Stimulated activated CD4-positive, alpha-beta T cell treated with anti-CD3 and anti-CD28 coated beads, TNF-alpha, amount 100 ng/mL, for 1 hour (primary cell): ENCODE measurements at regions not wholly inside any gene's neighbourhood (a gene's known extent, or its start where the extent isn't known, plus 50 kb on each side); places are given as distances from the start of the nearest gene placed in this dataset.
"Not testable (repeated sequence)": the region's sequence is repeated elsewhere in the genome, so short reads cannot be mapped to it uniquely, and the experiment has no call there.

Source experiments
- DNase-seq, 3 donors: peaks; one replicate each; pipeline ENCODE4 v3.0.0-alpha.2; 2020; ENCODE audit warnings: low read depth in 3 of 3, low spot score in 1 of 3

GRCh38 chr3:75241226-75241962 is 422.7 kb upstream of the FRG2C start:
- not testable (repeated sequence) for DNase-seq

GRCh38 chr3:75242012-75242735 is 422.0 kb upstream of the FRG2C start:
- no peak for DNase-seq

GRCh38 chr3:75248974-75249373 is 415.2 kb upstream of the FRG2C start:
- no peak for DNase-seq

GRCh38 chr3:75254685-75255084 is 409.4 kb upstream of the FRG2C start:
- no peak for DNase-seq

- DNase-seq, result not testable (repeated sequence)
Measured at GRCh38 chr3:75258825-75259683, 405.1 kb upstream of the FRG2C start.

- DNase-seq, result not testable (repeated sequence)
Measured at GRCh38 chr3:75260975-75261374, 403.2 kb upstream of the FRG2C start.

- no peak for DNase-seq
Measured at GRCh38 chr3:75262661-75263060, 401.5 kb upstream of the FRG2C start.

GRCh38 chr3:75265897-75266296 is 398.2 kb upstream of the FRG2C start:
- DNase-seq, result no peak

DNA sequence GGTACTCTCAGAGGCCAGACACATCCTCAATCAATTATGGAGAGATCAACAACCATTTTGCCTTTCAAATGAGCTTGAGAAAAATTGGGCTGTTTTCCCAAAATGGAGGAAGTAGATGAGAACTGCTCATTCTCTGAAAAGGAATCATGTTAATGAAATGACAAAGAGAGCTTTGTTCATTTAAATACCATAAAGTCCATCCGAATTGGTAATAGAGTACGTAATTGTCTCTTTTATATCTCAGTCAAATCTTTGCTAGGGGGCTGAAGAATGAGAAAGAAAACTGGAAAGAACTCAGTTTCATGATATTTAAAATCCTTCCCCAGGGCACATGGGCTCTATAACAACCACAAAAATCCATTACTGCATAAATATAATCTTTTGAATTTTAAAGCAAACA is 395.6 kb upstream of the FRG2C start:
- DNase-seq, result not testable (repeated sequence)

DNA sequence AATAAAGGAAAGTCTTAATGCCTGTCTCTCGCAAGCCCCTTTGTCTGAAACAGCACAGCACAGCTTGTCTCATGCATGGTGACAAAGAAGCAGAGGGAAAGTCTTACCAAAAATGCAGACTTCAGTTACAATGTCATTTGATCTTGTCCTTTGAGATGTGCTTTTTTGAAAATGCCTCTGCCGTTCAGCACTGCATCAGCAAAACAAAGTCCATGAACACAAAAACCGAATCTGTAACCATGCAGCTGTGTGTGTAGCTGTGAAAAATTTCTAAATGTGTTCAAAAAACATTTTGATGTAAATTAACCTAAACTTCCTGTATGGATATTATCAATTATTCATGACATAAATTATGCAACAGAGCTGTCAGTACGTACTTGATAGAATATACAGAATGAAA is 391.9 kb upstream of the FRG2C start:
- DNase-seq, result not testable (repeated sequence)

- no peak for DNase-seq
Measured at GRCh38 chr3:75272691-75273090, 391.4 kb upstream of the FRG2C start.

GRCh38 chr3:75285531-75286148 is 378.5 kb upstream of the FRG2C start:
- not testable (repeated sequence) for DNase-seq

GRCh38 chr3:75288972-75289574 is 375.1 kb upstream of the FRG2C start:
- not testable (repeated sequence) for DNase-seq

- no peak for DNase-seq
Measured at GRCh38 chr3:75294124-75294523, 370.0 kb upstream of the FRG2C start.

DNA sequence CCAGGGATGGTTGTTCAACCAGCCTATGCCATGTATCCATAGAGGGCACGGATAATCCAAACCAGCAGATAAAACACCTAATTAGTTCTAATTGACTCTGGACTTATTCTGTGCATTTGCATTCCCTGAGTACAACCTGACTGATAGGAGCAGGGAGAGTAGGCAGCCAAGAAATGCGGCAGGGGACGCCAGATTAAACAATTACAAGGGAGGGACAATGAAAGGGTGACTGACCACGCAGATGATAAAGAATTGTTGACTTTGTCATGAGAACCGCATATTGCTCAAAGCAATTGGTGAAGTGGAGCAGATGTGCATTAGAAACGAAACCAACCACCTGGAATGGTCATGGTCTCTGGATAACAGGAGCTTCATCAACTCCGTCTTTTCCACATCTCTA is 369.1 kb upstream of the FRG2C start:
- DNase-seq, result no peak

- no peak for DNase-seq
Measured at GRCh38 chr3:75296858-75297257, 367.3 kb upstream of the FRG2C start.

- DNase-seq, result no peak
Measured at GRCh38 chr3:75300606-75301005, 363.5 kb upstream of the FRG2C start.

DNA sequence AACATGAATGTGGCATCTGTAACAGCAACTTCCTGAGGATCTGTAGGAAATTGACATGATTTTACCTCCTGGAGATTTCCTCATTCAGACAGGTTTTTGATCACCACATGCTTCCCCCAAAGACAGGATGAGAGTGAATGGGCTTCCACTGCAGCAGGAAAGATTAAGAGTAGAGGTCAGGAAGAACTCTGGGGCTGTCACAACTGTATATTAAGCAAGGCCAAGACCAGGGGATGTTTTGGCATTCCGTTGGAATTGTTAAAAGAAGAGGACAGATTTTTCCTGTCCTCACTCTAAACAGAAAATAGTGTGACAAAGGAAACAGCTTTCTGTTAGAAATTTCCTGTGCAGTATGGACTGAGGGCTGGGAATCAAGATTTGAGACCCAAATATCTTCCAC is 363.1 kb upstream of the FRG2C start:
- DNase-seq, result not testable (repeated sequence)

- DNase-seq, result no peak
Measured at GRCh38 chr3:75303741-75304140, 360.4 kb upstream of the FRG2C start.

GRCh38 chr3:75305901-75306300 is 358.2 kb upstream of the FRG2C start:
- no peak for DNase-seq

- DNase-seq, result not testable (repeated sequence)
Measured at GRCh38 chr3:75311306-75311705, 352.8 kb upstream of the FRG2C start.
